Sigmoid colon (tissue), 4 donors: ENCODE measurements at regions not wholly inside any gene's neighbourhood (a gene's known extent, or its start where the extent isn't known, plus 50 kb on each side); places are given as distances from the start of the nearest gene placed in this dataset.

Experiments
- POLR2A ChIP-seq, 2 donors: fragments of 450-650 bp; IDR thresholded peaks; one replicate each; pipeline ENCODE4 v1.6.1; 2016; ENCODE audit warnings: antibody characterized with exemption in 2 of 2, mild to moderate bottlenecking in 2 of 2, moderate library complexity in 2 of 2
- POLR2AphosphoS5 ChIP-seq, 4 donors: sonication (generic); formaldehyde crosslinking; IDR thresholded peaks; one replicate each; pipeline ENCODE4 v1.6.1; 2017; ENCODE audit warnings: antibody characterized with exemption in 4 of 4

GRCh38 chr16:8087597-8088289, 502.6 kb downstream of the TMEM114 start:
- no peak for TF ChIP-seq POLR2A (IDR thresholded peaks at IDR 0.05)
- no peak for TF ChIP-seq POLR2AphosphoS5 (IDR thresholded peaks at IDR 0.05)
